ENCODE measurements at regions not wholly inside any gene's neighbourhood (a gene's known extent, or its start where the extent isn't known, plus 50 kb on each side); places are given as distances from the start of the nearest gene placed in this dataset.

- no peak for TF ChIP-seq CTCF (IDR thresholded peaks at IDR 0.05)
- no peak for TF ChIP-seq POLR2A (IDR thresholded peaks at IDR 0.05)
These were observed 1031.3 kb downstream of the C4orf33 start for GRCh38 chr4:130127297-130127696.
